K562 (cell line): ENCODE measurements at regions not wholly inside any gene's neighbourhood (a gene's known extent, or its start where the extent isn't known, plus 50 kb on each side); places are given as distances from the start of the nearest gene placed in this dataset.

Experiments
- KLF10 ChIP-seq: fragments of 250-450 bp; sonication (Bioruptor Pico); IDR thresholded peaks from 2 replicates; pipeline ENCODE4 v1.6.1; 2021; ENCODE audit warnings: matching md5 sums
- MTA2 ChIP-seq: fragments of 450-650 bp; IDR thresholded peaks from 2 replicates; pipeline ENCODE4 v1.6.1; 2016; ENCODE audit warnings: low read depth
- PREB ChIP-seq: sonication (generic); formaldehyde crosslinking; IDR thresholded peaks from 2 replicates; pipeline ENCODE4 v1.8.1; 2023; ENCODE audit warnings: mild to moderate bottlenecking, missing genetic modification reagents
- ZNF23 ChIP-seq: fragments of 250-450 bp; sonication (Bioruptor Pico); IDR thresholded peaks from 2 replicates; pipeline ENCODE4 v1.4.0; 2020; ENCODE audit warnings: mild to moderate bottlenecking
- ZNF584 ChIP-seq: fragments of 200-800 bp; sonication (Bioruptor generic); IDR thresholded peaks from 2 replicates; pipeline ENCODE4 v1.6.1; 2016; ENCODE audit warnings: low read depth, mild to moderate bottlenecking, missing genetic modification characterization, missing compliant biosample characterization
- TF ChIP-seq, protein P1 (sequence below), 2 experiments: fragments of 150-350 bp in 1 of 2; IDR thresholded peaks; 2 replicates each; pipeline ENCODE4 v1.6.1; 2012 to 2016; ENCODE audit warnings: low read depth in 2 of 2, low read length in 2 of 2, mild to moderate bottlenecking in 1 of 2, moderate library complexity in 1 of 2
- TF ChIP-seq, protein P2 (sequence below): fragments of 450-650 bp; formaldehyde crosslinking; IDR thresholded peaks from 2 replicates; pipeline ENCODE4 v1.4.0; 2020; ENCODE audit warnings: mild to moderate bottlenecking, mixed read lengths
- TF ChIP-seq, protein P3 (sequence below): fragments of 250-450 bp; sonication (Bioruptor Pico); IDR thresholded peaks from 2 replicates; pipeline ENCODE4 v1.9.0; 2021; ENCODE audit warnings: mild to moderate bottlenecking, inconsistent platforms

GRCh38 chr7:142500366-142500765, 242.5 kb upstream of the PRSS58 start (continued):
- TF ChIP-seq, protein P1, sequence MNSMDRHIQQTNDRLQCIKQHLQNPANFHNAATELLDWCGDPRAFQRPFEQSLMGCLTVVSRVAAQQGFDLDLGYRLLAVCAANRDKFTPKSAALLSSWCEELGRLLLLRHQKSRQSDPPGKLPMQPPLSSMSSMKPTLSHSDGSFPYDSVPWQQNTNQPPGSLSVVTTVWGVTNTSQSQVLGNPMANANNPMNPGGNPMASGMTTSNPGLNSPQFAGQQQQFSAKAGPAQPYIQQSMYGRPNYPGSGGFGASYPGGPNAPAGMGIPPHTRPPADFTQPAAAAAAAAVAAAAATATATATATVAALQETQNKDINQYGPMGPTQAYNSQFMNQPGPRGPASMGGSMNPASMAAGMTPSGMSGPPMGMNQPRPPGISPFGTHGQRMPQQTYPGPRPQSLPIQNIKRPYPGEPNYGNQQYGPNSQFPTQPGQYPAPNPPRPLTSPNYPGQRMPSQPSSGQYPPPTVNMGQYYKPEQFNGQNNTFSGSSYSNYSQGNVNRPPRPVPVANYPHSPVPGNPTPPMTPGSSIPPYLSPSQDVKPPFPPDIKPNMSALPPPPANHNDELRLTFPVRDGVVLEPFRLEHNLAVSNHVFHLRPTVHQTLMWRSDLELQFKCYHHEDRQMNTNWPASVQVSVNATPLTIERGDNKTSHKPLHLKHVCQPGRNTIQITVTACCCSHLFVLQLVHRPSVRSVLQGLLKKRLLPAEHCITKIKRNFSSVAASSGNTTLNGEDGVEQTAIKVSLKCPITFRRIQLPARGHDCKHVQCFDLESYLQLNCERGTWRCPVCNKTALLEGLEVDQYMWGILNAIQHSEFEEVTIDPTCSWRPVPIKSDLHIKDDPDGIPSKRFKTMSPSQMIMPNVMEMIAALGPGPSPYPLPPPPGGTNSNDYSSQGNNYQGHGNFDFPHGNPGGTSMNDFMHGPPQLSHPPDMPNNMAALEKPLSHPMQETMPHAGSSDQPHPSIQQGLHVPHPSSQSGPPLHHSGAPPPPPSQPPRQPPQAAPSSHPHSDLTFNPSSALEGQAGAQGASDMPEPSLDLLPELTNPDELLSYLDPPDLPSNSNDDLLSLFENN (IDR thresholded peaks at IDR 0.05; ENCODE audit: low read depth in 2 of 2, low read length in 2 of 2) = no peak
- TF ChIP-seq, protein P2, sequence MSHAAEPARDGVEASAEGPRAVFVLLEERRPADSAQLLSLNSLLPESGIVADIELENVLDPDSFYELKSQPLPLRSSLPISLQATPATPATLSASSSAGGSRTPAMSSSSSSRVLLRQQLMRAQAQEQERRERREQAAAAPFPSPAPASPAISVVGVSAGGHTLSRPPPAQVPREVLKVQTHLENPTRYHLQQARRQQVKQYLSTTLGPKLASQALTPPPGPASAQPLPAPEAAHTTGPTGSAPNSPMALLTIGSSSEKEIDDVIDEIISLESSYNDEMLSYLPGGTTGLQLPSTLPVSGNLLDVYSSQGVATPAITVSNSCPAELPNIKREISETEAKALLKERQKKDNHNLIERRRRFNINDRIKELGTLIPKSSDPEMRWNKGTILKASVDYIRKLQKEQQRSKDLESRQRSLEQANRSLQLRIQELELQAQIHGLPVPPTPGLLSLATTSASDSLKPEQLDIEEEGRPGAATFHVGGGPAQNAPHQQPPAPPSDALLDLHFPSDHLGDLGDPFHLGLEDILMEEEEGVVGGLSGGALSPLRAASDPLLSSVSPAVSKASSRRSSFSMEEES (CRISPR knock-in tag) = no peak
- no peak for TF ChIP-seq MTA2
- TF ChIP-seq ZNF23 (CRISPR knock-in tag) = no peak
- TF ChIP-seq KLF10 (CRISPR knock-in tag) = no peak
- TF ChIP-seq, protein P3, sequence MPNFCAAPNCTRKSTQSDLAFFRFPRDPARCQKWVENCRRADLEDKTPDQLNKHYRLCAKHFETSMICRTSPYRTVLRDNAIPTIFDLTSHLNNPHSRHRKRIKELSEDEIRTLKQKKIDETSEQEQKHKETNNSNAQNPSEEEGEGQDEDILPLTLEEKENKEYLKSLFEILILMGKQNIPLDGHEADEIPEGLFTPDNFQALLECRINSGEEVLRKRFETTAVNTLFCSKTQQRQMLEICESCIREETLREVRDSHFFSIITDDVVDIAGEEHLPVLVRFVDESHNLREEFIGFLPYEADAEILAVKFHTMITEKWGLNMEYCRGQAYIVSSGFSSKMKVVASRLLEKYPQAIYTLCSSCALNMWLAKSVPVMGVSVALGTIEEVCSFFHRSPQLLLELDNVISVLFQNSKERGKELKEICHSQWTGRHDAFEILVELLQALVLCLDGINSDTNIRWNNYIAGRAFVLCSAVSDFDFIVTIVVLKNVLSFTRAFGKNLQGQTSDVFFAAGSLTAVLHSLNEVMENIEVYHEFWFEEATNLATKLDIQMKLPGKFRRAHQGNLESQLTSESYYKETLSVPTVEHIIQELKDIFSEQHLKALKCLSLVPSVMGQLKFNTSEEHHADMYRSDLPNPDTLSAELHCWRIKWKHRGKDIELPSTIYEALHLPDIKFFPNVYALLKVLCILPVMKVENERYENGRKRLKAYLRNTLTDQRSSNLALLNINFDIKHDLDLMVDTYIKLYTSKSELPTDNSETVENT = no peak
- no peak for TF ChIP-seq ZNF584
- TF ChIP-seq PREB = no peak
